ENCODE measurements at regions not wholly inside any gene's neighbourhood (a gene's known extent, or its start where the extent isn't known, plus 50 kb on each side); places are given as distances from the start of the nearest gene placed in this dataset.

DNA sequence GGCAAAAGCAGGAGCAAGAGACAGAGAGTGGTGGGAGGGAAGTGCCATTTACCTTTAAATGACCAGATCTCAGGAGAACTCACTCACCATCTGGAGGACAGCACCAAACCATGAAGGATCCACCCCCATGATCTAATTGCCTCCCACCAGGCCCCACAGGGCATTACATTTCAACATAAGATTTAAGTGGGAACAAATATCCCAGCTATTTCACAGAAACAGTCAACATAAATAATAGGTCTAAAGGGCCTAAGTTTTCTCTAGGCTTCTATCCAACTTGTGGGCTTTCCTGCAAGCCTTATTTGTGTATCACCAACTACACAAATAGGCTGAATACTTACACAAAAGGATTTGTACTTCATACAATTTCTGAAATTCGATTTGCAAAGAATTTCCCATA is 196.8 kb upstream of the POT1 start:
- CTCF ChIA-PET: no interaction called here
- POLR2A ChIA-PET: no interaction called here
- BruUV-seq (replicated peaks): no TSS peak

DNA sequence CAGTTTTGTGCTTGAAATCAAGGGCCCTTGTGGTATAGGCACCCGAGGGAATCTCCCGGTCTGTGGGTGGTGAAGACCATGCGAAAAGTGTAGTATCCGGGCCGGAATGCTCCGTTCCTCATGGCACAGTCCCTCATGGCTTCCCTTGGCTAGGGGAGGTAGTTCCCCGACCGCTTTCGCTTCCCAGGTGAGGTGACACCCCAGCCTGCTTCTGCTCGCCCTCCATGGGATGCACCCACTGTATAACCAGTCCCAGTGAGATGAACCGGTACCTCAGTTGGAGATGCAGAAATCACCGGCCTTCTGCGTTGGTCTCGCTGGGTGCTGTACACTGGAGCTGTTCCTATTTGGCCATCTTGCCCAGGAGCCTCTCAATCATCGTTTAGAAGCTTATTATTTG is 195.7 kb upstream of the POT1 start:
- BruUV-seq (replicated peaks): no TSS peak
- H3K4me1 ChIP-seq: no peaks in the 10 kb centered on the region
- no peaks in the 10 kb centered on the region for H3K27me3 Mint-ChIP-seq (ENCODE audit: insufficient read depth, unreplicated experiment)
- H3K36me3 Mint-ChIP-seq (ENCODE audit: insufficient read depth, unreplicated experiment): no peaks in the 10 kb centered on the region
- no peak for DNase-seq
- ChIA-PET POLR2A (no interaction called here), CTCF (no interaction called here)
- no peak overlapping the region for H3K4me3 Mint-ChIP-seq (ENCODE audit: unreplicated experiment)
- no peak overlapping the region for H3K27ac Mint-ChIP-seq (ENCODE audit: unreplicated experiment)
- no peaks in the 10 kb centered on the region for H3K9me3 Mint-ChIP-seq (ENCODE audit: unreplicated experiment)
- no peaks in the 10 kb centered on the region for H3K9me3 ChIP-seq
- no peaks in the 10 kb centered on the region for H3K27me3 ChIP-seq (replicated peaks; ENCODE audit: control insufficient read depth, insufficient read depth, low read length)
- H3K36me3 ChIP-seq (ENCODE audit: control insufficient read depth, insufficient read depth, low read length): no peaks in the 10 kb centered on the region
- H3K4me3 ChIP-seq (ENCODE audit: low read depth, low read length): no peak overlapping the region
- no peaks in the 10 kb centered on the region for H3K4me1 Mint-ChIP-seq (ENCODE audit: low read depth, unreplicated experiment)
- intact Hi-C loops (cut with micrococcal nuclease; ENCODE audit: unreplicated experiment): no loop called here
- TF ChIP-seq, protein P1, sequence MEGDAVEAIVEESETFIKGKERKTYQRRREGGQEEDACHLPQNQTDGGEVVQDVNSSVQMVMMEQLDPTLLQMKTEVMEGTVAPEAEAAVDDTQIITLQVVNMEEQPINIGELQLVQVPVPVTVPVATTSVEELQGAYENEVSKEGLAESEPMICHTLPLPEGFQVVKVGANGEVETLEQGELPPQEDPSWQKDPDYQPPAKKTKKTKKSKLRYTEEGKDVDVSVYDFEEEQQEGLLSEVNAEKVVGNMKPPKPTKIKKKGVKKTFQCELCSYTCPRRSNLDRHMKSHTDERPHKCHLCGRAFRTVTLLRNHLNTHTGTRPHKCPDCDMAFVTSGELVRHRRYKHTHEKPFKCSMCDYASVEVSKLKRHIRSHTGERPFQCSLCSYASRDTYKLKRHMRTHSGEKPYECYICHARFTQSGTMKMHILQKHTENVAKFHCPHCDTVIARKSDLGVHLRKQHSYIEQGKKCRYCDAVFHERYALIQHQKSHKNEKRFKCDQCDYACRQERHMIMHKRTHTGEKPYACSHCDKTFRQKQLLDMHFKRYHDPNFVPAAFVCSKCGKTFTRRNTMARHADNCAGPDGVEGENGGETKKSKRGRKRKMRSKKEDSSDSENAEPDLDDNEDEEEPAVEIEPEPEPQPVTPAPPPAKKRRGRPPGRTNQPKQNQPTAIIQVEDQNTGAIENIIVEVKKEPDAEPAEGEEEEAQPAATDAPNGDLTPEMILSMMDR (IDR thresholded peaks at IDR 0.05; ENCODE audit: insufficient read depth in 1 of 2, low read depth in 1 of 2, low read length in 1 of 2, severe bottlenecking in 1 of 2, unreplicated experiment in 1 of 2): no peak

More for the DNA sequence above, 196.8 kb upstream of the POT1 start:
- intact Hi-C loops (cut with micrococcal nuclease; ENCODE audit: unreplicated experiment): no loop called here
- Mint-ChIP-seq H3K4me1 (ENCODE audit: low read depth, unreplicated experiment) (no peaks in the 10 kb centered on the region), H3K27ac (ENCODE audit: unreplicated experiment) (no peak overlapping the region), H3K27me3 (ENCODE audit: insufficient read depth, unreplicated experiment) (no peaks in the 10 kb centered on the region), H3K36me3 (ENCODE audit: insufficient read depth, unreplicated experiment) (no peaks in the 10 kb centered on the region), H3K4me3 (ENCODE audit: unreplicated experiment) (no peak overlapping the region), H3K9me3 (ENCODE audit: unreplicated experiment) (no peaks in the 10 kb centered on the region)
- TF ChIP-seq, protein P1 (IDR thresholded peaks at IDR 0.05; ENCODE audit: insufficient read depth in 1 of 2, low read depth in 1 of 2, low read length in 1 of 2, severe bottlenecking in 1 of 2, unreplicated experiment in 1 of 2): no peak
- H3K27me3 ChIP-seq (replicated peaks; ENCODE audit: control insufficient read depth, insufficient read depth, low read length): no peaks in the 10 kb centered on the region
- no peak for DNase-seq
- H3K4me1 ChIP-seq: no peaks in the 10 kb centered on the region
- no peaks in the 10 kb centered on the region for H3K9me3 ChIP-seq
- H3K36me3 ChIP-seq (ENCODE audit: control insufficient read depth, insufficient read depth, low read length): no peaks in the 10 kb centered on the region
- H3K4me3 ChIP-seq (ENCODE audit: low read depth, low read length): no peak overlapping the region

DNA sequence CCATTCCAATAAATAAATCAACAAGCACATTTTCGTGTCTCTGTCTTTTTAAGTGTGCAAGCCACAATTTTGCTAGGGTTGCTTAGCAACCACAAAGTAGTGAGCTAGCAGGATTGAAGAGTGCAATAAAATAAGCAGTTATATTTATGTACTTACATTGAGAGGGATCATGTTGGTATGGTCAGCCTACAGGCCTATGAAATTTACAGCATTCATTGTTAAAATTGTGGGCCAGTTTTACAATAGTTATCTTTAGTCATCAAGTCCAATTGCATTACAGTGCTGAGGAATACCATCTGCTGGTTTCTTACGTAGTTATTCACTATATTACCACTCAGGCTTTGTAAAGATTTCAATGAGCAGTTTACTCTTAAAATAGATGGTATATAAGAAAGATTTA is 192.5 kb upstream of the POT1 start:
- H3K27me3 Mint-ChIP-seq (ENCODE audit: insufficient read depth, unreplicated experiment): no peaks in the 10 kb centered on the region
- H3K4me1 Mint-ChIP-seq (ENCODE audit: low read depth, unreplicated experiment): no peaks in the 10 kb centered on the region
- no peak overlapping the region for H3K4me3 Mint-ChIP-seq (ENCODE audit: unreplicated experiment)
- no peak overlapping the region for H3K27ac Mint-ChIP-seq (ENCODE audit: unreplicated experiment)
- H3K27me3 ChIP-seq (replicated peaks; ENCODE audit: control insufficient read depth, insufficient read depth, low read length): no peaks in the 10 kb centered on the region
- H3K4me1 ChIP-seq: no peaks in the 10 kb centered on the region
- no peak overlapping the region for H3K4me3 ChIP-seq (ENCODE audit: low read depth, low read length)
- DNase-seq: no peak
- no TSS peak for BruUV-seq (replicated peaks)
- H3K9me3 ChIP-seq: no peaks in the 10 kb centered on the region
- H3K36me3 ChIP-seq (ENCODE audit: control insufficient read depth, insufficient read depth, low read length): no peaks in the 10 kb centered on the region
- ChIA-PET CTCF (no interaction called here), POLR2A (no interaction called here)
- TF ChIP-seq, protein P1 (IDR thresholded peaks at IDR 0.05; ENCODE audit: insufficient read depth in 1 of 2, low read depth in 1 of 2, low read length in 1 of 2, severe bottlenecking in 1 of 2, unreplicated experiment in 1 of 2): no peak
- no peaks in the 10 kb centered on the region for H3K36me3 Mint-ChIP-seq (ENCODE audit: insufficient read depth, unreplicated experiment)
- no peaks in the 10 kb centered on the region for H3K9me3 Mint-ChIP-seq (ENCODE audit: unreplicated experiment)
- intact Hi-C loops (cut with micrococcal nuclease; ENCODE audit: unreplicated experiment): no loop called here

Measured in Caco-2 (cell line).